Activated naive CD8-positive, alpha-beta T cell treated with anti-CD3 and anti-CD28 coated beads, Interleukin-2, amount 50 U/mL, for 24 hours (primary cell): ENCODE measurements at regions not wholly inside any gene's neighbourhood (a gene's known extent, or its start where the extent isn't known, plus 50 kb on each side); places are given as distances from the start of the nearest gene placed in this dataset.

Source experiments
- ATAC-seq: fragments of 150-1000 bp; cut with Tn5 transposase; one replicate; pipeline ENCODE4 v1.10.0; 2021
- DNase-seq: peaks from one replicate; pipeline ENCODE4 v3.0.0; 2021
- H3K27ac Mint-ChIP-seq: one replicate; pipeline ENCODE4 v1.8.0; 2021; ENCODE audit warnings: mild to moderate bottlenecking, mixed read lengths
- H3K27me3 Mint-ChIP-seq: one replicate; pipeline ENCODE4 v1.8.0; 2021; ENCODE audit warnings: mixed read lengths
- H3K36me3 Mint-ChIP-seq: one replicate; pipeline ENCODE4 v1.8.0; 2021; ENCODE audit warnings: low read depth, mixed read lengths
- H3K4me1 Mint-ChIP-seq: one replicate; pipeline ENCODE4 v1.8.0; 2021; ENCODE audit warnings: mixed read lengths
- H3K4me3 Mint-ChIP-seq: one replicate; pipeline ENCODE4 v1.8.0; 2021; ENCODE audit warnings: mild to moderate bottlenecking, moderate library complexity, mixed read lengths
- H3K9me3 Mint-ChIP-seq: one replicate; pipeline ENCODE4 v1.8.0; 2021; ENCODE audit warnings: mixed read lengths

DNA sequence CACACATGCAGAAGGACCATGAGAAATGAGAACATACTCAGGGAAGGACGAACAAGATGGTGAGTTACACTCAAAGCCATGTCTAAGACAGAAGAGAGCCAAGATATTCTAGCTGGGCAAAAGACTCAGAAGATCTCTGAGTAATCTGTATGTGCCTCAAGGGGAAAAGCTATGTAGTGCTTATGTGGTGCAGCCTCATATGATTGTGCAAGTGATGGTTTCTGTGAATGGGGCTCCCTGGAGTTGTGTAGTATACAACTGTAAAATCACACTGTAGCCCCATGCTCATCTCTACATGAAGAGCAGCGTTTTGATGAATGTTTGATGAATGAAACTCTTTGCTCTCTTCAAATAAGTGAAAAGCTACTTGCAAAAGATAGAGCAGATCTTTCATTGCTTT, 57.5 kb downstream of the OSR1 start:
- H3K9me3 Mint-ChIP-seq = no peaks in the 10 kb centered on the region
- H3K36me3 Mint-ChIP-seq = peaks cover 3% of the 10 kb centered on the region
- no peak overlapping the region for H3K4me3 Mint-ChIP-seq
- no peak overlapping the region for H3K27ac Mint-ChIP-seq
- no peaks in the 10 kb centered on the region for H3K27me3 Mint-ChIP-seq
- H3K4me1 Mint-ChIP-seq = no peaks in the 10 kb centered on the region
- ATAC-seq = no peak
- no peak for DNase-seq

DNA sequence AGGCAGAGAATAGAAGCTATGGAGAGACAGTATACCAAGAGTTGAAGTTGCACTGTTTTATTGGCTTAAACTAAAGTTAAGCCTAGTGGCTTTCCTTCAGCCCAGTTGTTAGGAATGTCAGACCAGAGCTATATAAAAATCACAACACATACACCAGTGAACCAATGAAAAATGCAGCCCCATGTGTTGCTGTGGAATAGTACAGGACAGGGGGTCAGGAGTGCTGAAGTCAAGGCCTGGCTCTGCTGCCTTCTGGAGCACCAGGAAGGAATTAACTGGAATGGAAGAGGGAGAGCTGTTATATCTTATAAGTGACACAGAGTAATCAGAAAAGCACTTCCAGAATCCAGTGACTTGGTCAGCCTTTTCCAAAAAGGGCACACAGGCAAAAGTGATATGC, 58.9 kb downstream of the OSR1 start:
- Mint-ChIP-seq H3K9me3 (no peaks in the 10 kb centered on the region), H3K36me3 (no peaks in the 10 kb centered on the region), H3K27ac (no peak overlapping the region), H3K27me3 (no peaks in the 10 kb centered on the region), H3K4me1 (no peaks in the 10 kb centered on the region), H3K4me3 (no peak overlapping the region)
- no peak for DNase-seq
- no peak for ATAC-seq

DNA sequence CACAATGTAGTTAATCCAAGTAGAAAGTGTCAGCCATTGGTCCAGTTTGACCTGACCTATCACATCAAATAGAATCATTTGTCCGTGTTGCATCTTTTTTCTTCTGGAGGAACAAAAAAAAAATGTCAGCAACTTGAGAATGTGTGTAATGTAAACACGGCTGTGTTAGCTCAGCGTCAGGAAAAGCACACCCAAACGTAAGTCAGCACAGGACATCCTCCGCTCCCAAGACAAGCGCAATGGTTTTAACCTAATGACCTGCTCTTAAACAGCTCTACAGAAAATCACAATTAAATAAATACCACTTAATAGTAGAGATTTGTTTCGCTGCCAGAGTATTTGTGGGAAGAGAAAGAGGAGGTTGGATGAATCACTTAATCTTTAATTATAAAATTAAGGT, 59.4 kb downstream of the OSR1 start:
- H3K36me3 Mint-ChIP-seq = no peaks in the 10 kb centered on the region
- H3K9me3 Mint-ChIP-seq = no peaks in the 10 kb centered on the region
- no peak overlapping the region for H3K4me3 Mint-ChIP-seq
- H3K4me1 Mint-ChIP-seq = no peaks in the 10 kb centered on the region
- no peak for DNase-seq
- no peak for ATAC-seq
- no peak overlapping the region for H3K27ac Mint-ChIP-seq
- H3K27me3 Mint-ChIP-seq = no peaks in the 10 kb centered on the region

DNA sequence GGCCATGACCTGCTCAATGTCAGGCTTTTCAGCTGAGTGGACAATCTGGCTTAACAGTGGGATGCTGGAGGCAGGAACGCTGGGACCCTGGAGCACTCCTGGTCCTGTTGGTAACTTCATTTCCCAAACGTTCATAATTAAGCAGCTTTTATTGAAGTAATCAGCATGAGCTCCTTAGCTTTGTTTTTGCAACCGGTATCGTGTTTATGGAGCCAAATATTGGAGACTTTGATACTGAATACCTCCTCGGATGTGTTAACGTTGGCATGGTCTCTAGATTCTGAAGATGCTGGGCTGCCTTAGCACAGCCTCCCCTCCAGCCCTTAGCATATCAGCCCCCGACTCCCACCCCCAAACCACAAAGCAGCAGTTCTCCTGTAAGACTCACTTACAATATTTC, 60.7 kb downstream of the OSR1 start:
- ATAC-seq (no peak), DNase-seq (no peak)
- H3K4me1 Mint-ChIP-seq = no peaks in the 10 kb centered on the region
- no peaks in the 10 kb centered on the region for H3K9me3 Mint-ChIP-seq
- H3K36me3 Mint-ChIP-seq = no peaks in the 10 kb centered on the region
- no peak overlapping the region for H3K27ac Mint-ChIP-seq
- no peaks in the 10 kb centered on the region for H3K27me3 Mint-ChIP-seq
- H3K4me3 Mint-ChIP-seq = no peak overlapping the region

DNA sequence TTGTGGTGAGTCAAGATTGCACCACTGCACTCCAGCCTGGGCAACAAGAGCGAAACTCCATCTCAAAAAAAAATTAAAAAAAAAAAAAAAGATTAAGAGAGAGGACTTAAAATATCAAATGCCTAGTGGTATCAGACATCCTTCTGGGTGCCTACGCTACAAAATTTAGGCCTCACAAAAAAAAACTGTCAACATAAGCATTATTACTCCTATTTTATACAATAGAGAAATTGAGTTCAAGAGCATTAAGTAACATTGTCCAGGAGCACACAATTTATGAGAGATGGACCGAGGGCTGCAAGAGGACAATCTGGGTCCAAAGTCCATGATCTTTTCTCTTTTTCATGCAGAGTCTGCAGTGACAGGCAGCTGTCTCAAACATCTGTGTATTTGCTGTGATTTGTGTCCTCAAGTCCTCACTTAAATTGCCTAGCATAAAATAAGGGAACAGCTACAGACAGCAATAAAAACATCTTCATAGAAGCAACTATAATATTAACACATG, 62.4 kb downstream of the OSR1 start:
- Mint-ChIP-seq H3K9me3 (no peaks in the 10 kb centered on the region), H3K27me3 (no peaks in the 10 kb centered on the region), H3K4me3 (no peak overlapping the region), H3K27ac (no peak overlapping the region), H3K4me1 (peaks cover 3% of the 10 kb centered on the region), H3K36me3 (no peaks in the 10 kb centered on the region)
- ATAC-seq (no peak), DNase-seq (no peak)

DNA sequence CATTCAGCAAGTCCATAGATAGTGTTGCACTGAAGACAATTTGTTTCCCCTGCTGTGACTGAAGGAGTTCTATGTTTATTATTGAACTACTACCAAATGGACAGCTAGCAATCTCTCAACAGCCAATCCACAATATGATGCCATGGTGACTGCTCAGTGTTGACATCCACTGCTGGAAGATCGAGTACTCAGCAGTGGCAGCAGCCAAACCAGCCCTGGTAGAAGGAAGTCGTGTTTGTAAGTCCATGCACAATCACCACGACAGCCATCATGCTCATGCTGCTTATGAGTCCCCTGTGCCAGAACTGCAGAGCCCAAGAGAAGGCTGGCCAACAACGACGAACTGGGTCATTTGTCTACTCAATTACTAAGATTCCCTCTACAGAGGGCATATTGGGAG, 66.4 kb downstream of the OSR1 start:
- ATAC-seq (no peak), DNase-seq (no peak)
- Mint-ChIP-seq H3K4me1 (peaks cover 3% of the 10 kb centered on the region), H3K9me3 (no peaks in the 10 kb centered on the region), H3K27me3 (no peaks in the 10 kb centered on the region), H3K4me3 (no peak overlapping the region), H3K36me3 (no peaks in the 10 kb centered on the region), H3K27ac (no peak overlapping the region)

DNA sequence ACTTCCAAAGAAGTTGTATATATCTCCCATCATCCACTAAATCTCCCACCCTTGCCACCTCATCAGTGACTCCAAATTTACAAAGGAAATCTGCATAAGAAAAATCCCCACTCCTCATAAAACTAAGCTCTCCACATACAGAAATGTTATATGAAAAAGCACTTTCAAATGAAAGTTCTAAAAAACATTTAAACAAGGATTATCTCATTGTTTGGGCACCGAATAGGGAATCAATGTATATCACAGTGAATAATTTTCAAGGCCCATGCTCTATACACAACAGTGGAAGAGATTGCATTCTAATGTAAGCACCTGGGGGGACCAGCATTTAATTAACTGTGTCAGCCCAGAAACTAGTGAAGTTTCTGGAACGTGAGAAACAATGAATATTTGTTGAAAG, 70.1 kb downstream of the OSR1 start:
- H3K27me3 Mint-ChIP-seq = peaks cover 4% of the 10 kb centered on the region
- no peak overlapping the region for H3K4me3 Mint-ChIP-seq
- peaks cover 3% of the 10 kb centered on the region for H3K4me1 Mint-ChIP-seq
- DNase-seq (no peak), ATAC-seq (no peak)
- no peak overlapping the region for H3K27ac Mint-ChIP-seq
- H3K9me3 Mint-ChIP-seq = peaks cover 6% of the 10 kb centered on the region
- no peaks in the 10 kb centered on the region for H3K36me3 Mint-ChIP-seq

DNA sequence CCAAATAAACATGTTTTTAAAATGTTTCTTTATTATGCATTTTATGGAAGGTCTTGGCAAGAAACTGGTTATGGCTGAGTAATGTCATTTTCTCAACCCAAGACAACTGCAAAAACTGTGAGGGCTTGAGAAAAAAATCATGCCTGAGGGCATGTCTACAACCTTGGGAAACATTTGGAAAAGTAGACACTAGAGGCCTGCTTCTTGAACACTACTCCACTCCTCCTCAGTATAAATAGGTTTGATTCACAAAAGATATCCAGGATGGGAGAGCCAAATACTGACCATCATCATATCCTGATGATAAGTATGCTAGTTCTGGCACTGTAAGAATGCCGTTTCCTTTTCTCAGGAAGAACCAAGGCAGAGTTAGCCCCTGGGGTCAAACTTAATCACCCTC, 71.1 kb downstream of the OSR1 start:
- Mint-ChIP-seq H3K27me3 (peaks cover 4% of the 10 kb centered on the region), H3K36me3 (peaks cover 2% of the 10 kb centered on the region), H3K4me1 (peaks cover under 1% of the 10 kb centered on the region), H3K27ac (no peak overlapping the region), H3K9me3 (peaks cover 11% of the 10 kb centered on the region), H3K4me3 (no peak overlapping the region)
- no peak for DNase-seq
- no peak for ATAC-seq

DNA sequence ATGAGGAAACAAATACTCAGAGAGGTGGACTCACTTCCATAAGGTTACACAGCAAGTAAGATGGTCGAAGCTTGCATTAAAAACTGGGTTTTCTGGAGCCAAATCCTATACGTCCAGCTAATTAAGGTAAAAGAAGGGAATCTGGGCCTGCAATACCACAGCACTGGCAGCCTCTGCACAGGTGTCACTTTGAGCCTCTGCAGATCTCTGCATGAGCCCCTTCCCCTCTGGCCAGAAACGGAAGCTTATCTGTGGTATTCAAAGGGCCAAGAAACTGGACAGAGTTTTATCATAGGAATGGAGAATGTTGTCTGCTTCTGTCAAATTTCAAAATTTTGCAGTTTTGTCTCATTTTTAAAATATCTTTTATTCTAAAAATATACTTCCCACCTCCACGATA, 76.1 kb downstream of the OSR1 start:
- Mint-ChIP-seq H3K4me3 (no peak overlapping the region), H3K9me3 (peaks cover 27% of the 10 kb centered on the region), H3K36me3 (peaks cover 6% of the 10 kb centered on the region), H3K27me3 (peaks cover 4% of the 10 kb centered on the region), H3K27ac (no peak overlapping the region), H3K4me1 (no peaks in the 10 kb centered on the region)
- DNase-seq = no peak
- no peak for ATAC-seq

DNA sequence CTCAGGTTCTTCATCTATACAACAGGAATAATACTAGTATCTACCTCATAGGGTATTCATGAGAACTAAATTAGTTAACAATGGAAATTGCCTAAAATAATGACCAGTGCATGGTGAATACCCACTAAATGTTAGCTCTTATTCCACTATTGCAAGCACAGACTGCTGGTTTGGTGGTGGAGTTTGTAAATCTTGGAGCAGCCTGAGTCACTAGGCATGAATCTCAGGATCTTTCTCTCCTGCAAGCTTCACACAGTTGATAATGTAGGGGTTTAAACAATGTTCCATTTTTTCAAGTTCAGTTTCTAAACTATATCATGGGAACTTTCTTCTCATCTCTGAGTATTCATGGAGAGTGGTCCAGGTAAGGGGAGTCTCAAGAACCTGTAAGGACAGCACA, 84.0 kb downstream of the OSR1 start:
- DNase-seq (no peak), ATAC-seq (no peak)
- no peaks in the 10 kb centered on the region for H3K27me3 Mint-ChIP-seq
- H3K4me1 Mint-ChIP-seq = no peaks in the 10 kb centered on the region
- H3K4me3 Mint-ChIP-seq = no peak overlapping the region
- H3K36me3 Mint-ChIP-seq = no peaks in the 10 kb centered on the region
- no peaks in the 10 kb centered on the region for H3K9me3 Mint-ChIP-seq
- no peak overlapping the region for H3K27ac Mint-ChIP-seq

DNA sequence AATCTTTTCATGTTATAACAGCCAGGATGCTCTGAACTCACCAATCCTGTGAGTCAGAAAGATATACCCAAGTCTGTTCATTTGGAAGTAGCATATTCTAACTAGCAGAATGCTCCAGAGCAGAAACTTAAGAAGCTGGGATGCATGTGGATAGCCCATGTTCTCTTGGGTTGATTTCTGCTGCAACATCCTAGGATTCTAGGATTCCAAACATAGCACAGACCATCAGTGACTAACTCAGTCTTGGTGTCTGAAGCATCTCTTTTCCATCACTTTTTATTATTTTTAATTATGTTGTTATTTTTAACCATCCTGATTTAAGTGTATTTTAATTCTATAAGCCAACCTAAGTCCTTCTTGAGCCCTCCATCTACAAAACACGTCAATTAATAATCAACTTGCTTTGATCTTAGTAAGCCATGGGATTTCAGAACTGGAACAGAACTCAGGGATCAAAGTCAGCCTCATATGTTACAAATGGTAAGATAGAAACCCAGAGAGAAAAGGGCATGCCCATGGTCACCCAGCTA, 85.4 kb downstream of the OSR1 start:
- Mint-ChIP-seq H3K27me3 (no peaks in the 10 kb centered on the region), H3K4me1 (no peaks in the 10 kb centered on the region), H3K27ac (no peak overlapping the region), H3K9me3 (no peaks in the 10 kb centered on the region), H3K4me3 (no peak overlapping the region), H3K36me3 (no peaks in the 10 kb centered on the region)
- DNase-seq (no peak), ATAC-seq (no peak)

DNA sequence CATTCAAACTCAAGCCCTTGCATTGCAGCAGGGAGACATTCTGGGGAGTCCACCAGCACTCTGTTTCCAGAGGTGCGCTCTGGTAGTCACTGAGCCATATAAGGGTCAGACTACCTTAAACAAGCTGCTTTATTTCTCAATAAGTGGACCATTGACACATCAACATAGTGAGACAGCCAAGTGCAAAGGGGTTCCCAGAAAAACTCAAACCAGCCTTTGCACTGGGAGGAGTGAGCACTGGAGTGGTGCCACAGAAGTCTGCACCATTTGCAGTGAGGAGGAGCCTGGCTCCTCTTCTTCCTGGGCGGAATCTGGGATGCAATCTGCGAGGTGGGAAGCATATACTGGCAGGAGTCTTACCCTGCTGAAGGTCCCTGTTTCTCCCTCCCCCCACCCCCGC, 86.4 kb downstream of the OSR1 start:
- no peaks in the 10 kb centered on the region for H3K36me3 Mint-ChIP-seq
- H3K27me3 Mint-ChIP-seq = no peaks in the 10 kb centered on the region
- no peaks in the 10 kb centered on the region for H3K4me1 Mint-ChIP-seq
- DNase-seq (no peak), ATAC-seq (no peak)
- H3K27ac Mint-ChIP-seq = no peak overlapping the region
- H3K4me3 Mint-ChIP-seq = no peak overlapping the region
- no peaks in the 10 kb centered on the region for H3K9me3 Mint-ChIP-seq

DNA sequence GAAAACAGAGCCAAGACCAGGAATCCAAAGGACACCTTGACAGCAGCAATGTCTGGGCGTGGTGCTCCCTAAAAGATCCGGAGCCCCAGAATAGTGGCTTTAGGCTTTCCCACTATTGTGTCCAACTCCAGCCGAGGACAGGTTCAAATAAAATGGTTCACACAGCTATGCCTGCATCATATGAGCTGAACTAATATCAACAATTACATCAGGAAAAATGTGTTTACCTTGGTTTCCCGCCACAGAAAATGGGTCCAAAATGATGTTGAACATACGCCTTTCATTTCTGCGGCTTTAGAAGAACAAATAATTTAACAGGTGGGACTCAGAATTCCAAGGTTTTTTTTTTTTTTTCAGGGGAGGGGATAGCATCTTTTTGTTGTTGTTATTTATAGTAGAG, 93.6 kb downstream of the OSR1 start:
- H3K4me3 Mint-ChIP-seq = no peak overlapping the region
- H3K4me1 Mint-ChIP-seq = no peaks in the 10 kb centered on the region
- H3K27me3 Mint-ChIP-seq = no peaks in the 10 kb centered on the region
- no peaks in the 10 kb centered on the region for H3K36me3 Mint-ChIP-seq
- DNase-seq (no peak), ATAC-seq (no peak)
- no peak overlapping the region for H3K27ac Mint-ChIP-seq
- H3K9me3 Mint-ChIP-seq = no peaks in the 10 kb centered on the region

DNA sequence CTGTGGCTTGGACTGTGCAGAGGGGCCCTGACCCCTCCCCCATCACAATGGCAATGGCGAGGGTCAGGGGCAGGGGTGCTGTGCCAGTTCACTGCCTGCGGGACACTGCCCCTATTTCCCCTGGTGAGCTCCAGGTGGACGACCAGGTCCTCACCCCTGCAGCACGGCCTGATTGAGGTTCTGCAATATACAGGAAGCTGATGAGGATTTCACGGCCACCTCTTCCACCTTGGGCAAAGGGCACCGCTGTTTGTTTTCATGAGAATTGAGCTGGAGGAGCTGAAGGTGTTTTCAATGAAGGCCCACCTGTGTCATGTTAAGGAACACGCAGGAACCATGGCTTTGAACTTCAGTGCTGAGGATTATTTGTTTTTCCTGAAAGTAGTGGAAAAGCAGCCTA, 96.3 kb downstream of the OSR1 start:
- H3K9me3 Mint-ChIP-seq = peaks cover 8% of the 10 kb centered on the region
- no peak overlapping the region for H3K27ac Mint-ChIP-seq
- no peak overlapping the region for H3K4me3 Mint-ChIP-seq
- no peak for ATAC-seq
- no peaks in the 10 kb centered on the region for H3K27me3 Mint-ChIP-seq
- peaks cover 1% of the 10 kb centered on the region for H3K36me3 Mint-ChIP-seq
- no peaks in the 10 kb centered on the region for H3K4me1 Mint-ChIP-seq
- no peak for DNase-seq

DNA sequence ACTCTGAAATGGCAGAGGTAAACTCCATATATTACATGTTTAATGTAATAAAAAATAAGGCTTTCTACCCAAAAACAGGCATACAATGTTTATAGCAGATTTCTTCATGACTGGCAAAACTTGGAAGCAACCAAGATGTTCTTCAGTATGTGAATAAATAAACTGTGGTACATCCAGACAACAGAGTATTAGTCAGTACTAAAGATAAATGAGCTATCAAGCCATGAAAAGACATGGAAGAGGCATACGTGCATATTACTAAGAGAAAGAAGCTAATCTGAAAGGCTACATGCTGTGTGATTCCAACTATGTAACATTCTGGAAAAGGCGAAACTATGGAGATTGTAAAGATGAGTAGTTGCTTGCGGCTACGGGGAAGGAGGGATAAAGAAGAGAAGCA, 97.4 kb downstream of the OSR1 start:
- DNase-seq (no peak), ATAC-seq (no peak)
- H3K27ac Mint-ChIP-seq = no peak overlapping the region
- H3K36me3 Mint-ChIP-seq = peaks cover 1% of the 10 kb centered on the region
- H3K9me3 Mint-ChIP-seq = peaks cover 8% of the 10 kb centered on the region
- H3K4me1 Mint-ChIP-seq = no peaks in the 10 kb centered on the region
- no peaks in the 10 kb centered on the region for H3K27me3 Mint-ChIP-seq
- H3K4me3 Mint-ChIP-seq = no peak overlapping the region

DNA sequence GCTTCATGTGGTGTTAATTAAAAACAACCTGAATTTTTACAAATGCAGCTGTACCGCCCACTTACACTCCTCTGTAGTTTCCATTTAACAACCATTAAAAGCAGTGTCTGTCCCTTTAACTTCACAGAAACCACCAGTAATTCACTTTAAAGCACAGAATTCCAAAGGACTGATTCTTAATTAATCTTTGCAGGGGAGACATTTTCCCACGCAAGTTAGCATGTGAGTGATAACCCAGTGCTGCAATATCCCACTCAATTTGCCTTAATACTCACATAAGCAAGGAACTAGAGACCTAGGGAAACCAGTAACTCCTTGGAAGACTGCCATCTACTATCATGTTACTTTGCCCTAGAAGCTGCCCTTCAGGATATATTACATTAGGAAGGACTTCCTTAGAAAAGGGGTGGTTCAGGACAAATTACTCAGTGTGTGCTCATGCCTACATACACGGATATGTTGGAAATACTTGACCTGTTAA, 102.3 kb downstream of the OSR1 start:
- Mint-ChIP-seq H3K4me1 (no peaks in the 10 kb centered on the region), H3K36me3 (peaks cover 1% of the 10 kb centered on the region), H3K27me3 (no peaks in the 10 kb centered on the region), H3K27ac (no peak overlapping the region), H3K9me3 (peaks cover 11% of the 10 kb centered on the region), H3K4me3 (no peak overlapping the region)
- DNase-seq (no peak), ATAC-seq (no peak)
